Body of pancreas (tissue), 4 donors: ENCODE measurements at regions not wholly inside any gene's neighbourhood (a gene's known extent, or its start where the extent isn't known, plus 50 kb on each side); places are given as distances from the start of the nearest gene placed in this dataset.

ENCODE experiments used
- CTCF ChIP-seq, 7 experiments: fragments of 450-650 bp in 4 of 7; fragments of 200-600 bp in 3 of 7; sonication (generic) in 3 of 7; IDR thresholded peaks; one replicate each; pipeline ENCODE4 v1.5.1; 2016 to 2019; ENCODE audit warnings: antibody characterized with exemption in 7 of 7
- POLR2A ChIP-seq, 3 donors: fragments of 450-650 bp; IDR thresholded peaks; one replicate each; pipeline ENCODE4 v1.6.1; 2016; ENCODE audit warnings: antibody characterized with exemption in 3 of 3, mild to moderate bottlenecking in 2 of 3

GRCh38 chr10:128306535-128306934 is 180.3 kb upstream of the MKI67 start:
- TF ChIP-seq POLR2A (IDR thresholded peaks at IDR 0.05) (no peak), CTCF (IDR thresholded peaks at IDR 0.05) (no peak)
